ENCODE measurements at regions not wholly inside any gene's neighbourhood (a gene's known extent, or its start where the extent isn't known, plus 50 kb on each side); places are given as distances from the start of the nearest gene placed in this dataset.
"Not testable (repeated sequence)": the region's sequence is repeated elsewhere in the genome, so short reads cannot be mapped to it uniquely, and the experiment has no call there.

DNA sequence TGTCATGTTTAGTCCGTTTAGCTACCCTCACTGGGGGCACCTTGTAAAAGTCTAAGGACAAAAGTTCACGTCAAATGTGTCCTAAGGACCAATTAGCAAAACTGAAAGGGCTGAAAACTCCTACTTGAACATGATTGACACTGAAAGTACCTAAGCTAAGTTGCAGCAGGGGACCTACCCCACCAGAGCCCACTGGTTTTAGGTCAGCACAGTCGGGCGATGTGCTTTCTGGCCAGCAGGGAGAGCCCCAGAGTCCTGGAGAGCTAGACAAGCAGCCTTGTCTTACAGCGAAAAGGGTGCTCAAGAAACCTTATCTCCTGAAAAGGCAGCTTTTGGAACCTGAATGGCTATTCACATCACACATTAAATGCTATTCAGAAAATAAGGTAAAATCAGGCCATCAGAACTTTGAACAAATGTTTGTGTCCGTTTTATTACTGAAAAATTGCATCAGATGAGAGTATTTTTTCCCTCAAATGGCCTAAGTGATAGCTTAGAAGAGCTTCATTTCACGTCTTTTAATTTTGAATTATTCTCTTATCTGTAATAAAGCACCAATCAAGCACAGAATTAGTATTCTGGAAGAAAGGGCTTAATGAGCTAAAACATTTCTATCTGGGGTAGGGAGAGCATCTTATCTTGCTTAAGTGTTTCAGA lies 52.2 kb upstream of the MKI67 start:
- Mint-ChIP-seq H3K27ac (no peak overlapping the region), H3K4me3 (no peak overlapping the region), H3K27me3 (no peaks in the 10 kb centered on the region), H3K9me3 (peaks cover 10% of the 10 kb centered on the region), H3K36me3 (ENCODE audit: low read depth) (peaks cover 3% of the 10 kb centered on the region), H3K4me1 (ENCODE audit: low read depth) (peaks cover 27% of the 10 kb centered on the region)
- peak; percentile 52 for DNase-seq

DNA sequence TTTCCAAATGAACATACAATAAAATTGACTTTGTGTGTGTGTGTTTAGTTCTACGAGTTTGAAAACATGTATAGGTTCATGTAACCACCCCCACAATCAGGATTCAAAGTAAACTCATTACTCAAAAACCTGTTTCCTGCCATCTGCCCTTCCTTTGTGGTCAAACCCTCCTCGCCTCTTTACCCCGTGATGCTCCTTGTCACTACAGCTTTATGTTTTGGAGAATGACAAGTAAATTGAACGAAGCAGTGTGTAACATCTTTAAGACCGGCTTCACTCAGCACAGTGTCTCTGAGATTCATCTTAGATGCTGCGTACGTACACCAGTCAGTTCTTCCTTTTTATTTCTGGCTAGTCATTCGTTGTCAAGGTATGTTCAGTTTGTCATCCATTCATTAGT lies 54.6 kb upstream of the MKI67 start:
- H3K27ac Mint-ChIP-seq, result peak overlapping the region; percentile 71
- H3K4me3 Mint-ChIP-seq, result peak overlapping the region; percentile 61
- peaks cover 36% of the 10 kb centered on the region for H3K4me1 Mint-ChIP-seq (ENCODE audit: low read depth)
- DNase-seq, result no peak
- peaks cover 2% of the 10 kb centered on the region for H3K36me3 Mint-ChIP-seq (ENCODE audit: low read depth)
- H3K9me3 Mint-ChIP-seq, result peaks cover 11% of the 10 kb centered on the region
- no peaks in the 10 kb centered on the region for H3K27me3 Mint-ChIP-seq

DNA sequence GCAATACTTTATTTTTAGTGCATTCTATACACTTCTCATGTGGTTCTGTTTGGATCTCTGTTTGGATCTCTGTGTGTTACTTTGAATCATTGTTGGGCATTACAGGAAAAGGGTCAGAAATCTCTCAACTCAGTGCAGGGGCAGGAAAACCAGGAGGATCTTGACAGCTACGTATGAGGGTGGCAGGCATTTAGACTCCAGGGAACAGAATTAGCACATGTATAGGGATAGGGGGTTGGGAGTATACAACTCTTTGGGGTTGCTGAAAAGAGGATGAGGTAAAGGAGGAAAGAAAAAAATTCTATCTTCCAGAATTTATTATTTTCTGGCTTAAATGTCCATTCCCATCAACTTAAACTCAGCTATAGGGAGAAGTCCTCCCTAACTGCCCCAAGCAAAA lies 59.4 kb upstream of the MKI67 start:
- H3K4me3 Mint-ChIP-seq, result no peak overlapping the region
- no peak overlapping the region for H3K27ac Mint-ChIP-seq
- H3K27me3 Mint-ChIP-seq, result no peaks in the 10 kb centered on the region
- no peak for DNase-seq
- peaks cover 11% of the 10 kb centered on the region for H3K9me3 Mint-ChIP-seq
- H3K36me3 Mint-ChIP-seq (ENCODE audit: low read depth), result peaks cover 2% of the 10 kb centered on the region
- H3K4me1 Mint-ChIP-seq (ENCODE audit: low read depth), result peaks cover 39% of the 10 kb centered on the region

DNA sequence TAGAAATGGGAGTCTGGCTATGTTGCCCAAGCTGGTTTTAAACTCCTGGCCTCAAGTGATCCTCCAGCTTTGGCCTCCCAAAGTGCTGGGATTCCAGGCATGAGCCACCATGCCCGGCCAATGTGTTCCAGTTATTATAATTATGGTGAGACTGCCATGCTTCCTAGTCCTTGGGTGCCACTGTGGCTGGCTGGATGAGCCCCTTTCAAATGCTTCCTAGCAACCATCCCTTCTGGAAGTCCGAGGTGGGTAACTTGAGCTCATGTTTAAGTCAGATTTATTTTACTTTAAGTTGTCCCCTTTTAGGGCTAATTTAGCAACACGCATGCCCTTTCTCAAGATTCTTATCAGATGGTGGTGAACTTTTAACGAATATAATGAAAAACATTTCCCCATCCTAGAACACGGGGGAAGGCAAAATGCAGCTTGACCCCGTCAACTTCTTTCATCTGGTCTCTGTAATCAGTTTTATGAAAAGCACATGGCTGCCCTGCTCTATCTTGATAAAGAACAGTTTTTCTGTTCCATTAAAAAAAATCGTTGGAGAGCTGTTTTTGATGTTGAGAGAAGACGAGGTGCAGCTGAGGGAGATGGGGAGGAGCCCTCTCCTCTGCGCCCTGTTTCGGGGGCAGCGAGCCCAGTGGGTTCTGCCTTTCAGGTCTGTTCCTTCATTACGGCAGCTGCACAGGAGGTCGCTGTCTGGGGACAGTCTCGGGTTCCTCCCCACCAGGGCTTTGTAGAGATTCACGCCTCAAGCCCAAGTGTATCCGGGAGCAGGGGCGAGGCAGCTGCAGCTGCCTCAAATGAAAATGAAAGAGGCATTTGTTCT lies 61.0 kb upstream of the MKI67 start:
- Mint-ChIP-seq H3K4me3 (peak overlapping the region; percentile 77), H3K27ac (peak overlapping the region; percentile 86), H3K4me1 (ENCODE audit: low read depth) (peaks cover 25% of the 10 kb centered on the region), H3K36me3 (ENCODE audit: low read depth) (peaks cover 2% of the 10 kb centered on the region), H3K9me3 (peaks cover 11% of the 10 kb centered on the region), H3K27me3 (no peaks in the 10 kb centered on the region)
- peak; percentile 62 for DNase-seq

DNA sequence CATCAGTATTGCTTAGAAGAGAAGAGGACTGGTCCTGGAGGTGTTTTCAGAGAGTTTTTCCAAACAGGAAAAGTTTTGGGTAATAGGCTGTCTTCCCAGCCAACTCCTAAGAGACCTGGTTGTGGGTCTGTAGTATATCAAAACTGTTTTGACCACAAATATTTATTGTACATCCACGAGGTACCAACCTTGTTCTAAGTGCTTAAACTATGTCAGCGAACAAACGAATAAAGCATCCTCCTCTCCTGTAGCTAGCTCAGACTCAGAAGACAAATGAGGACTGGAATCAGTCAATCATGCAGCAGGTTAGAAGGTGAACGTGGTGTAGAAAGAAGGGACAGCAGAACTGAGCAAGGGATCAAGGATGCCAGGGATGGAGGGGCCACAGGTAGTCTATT lies 61.6 kb upstream of the MKI67 start:
- H3K27me3 Mint-ChIP-seq, result no peaks in the 10 kb centered on the region
- peak overlapping the region; percentile 86 for H3K27ac Mint-ChIP-seq
- DNase-seq, result no peak
- H3K4me3 Mint-ChIP-seq, result peak overlapping the region; percentile 77
- peaks cover 25% of the 10 kb centered on the region for H3K4me1 Mint-ChIP-seq (ENCODE audit: low read depth)
- H3K9me3 Mint-ChIP-seq, result peaks cover 9% of the 10 kb centered on the region
- H3K36me3 Mint-ChIP-seq (ENCODE audit: low read depth), result peaks cover 2% of the 10 kb centered on the region

DNA sequence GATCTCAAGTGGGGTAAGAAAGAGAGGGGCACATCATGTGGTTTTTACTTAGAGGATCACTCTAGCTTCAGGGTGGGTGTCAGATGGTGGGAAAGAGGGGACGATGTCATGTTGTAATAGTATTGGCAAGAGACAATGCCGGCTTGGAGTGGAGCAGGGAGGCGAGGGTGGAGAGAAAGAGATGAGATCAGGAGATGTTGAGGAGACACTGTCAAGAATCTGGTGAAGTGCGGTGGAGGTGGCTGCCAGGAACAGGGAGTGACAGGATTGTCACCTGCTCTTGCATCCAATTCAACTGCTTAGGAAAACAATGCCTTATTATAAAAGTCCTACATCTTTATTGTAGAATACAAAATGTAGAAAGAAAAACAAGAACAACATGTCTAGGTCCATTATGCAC lies 63.0 kb upstream of the MKI67 start:
- Mint-ChIP-seq H3K27me3 (no peaks in the 10 kb centered on the region), H3K27ac (no peak overlapping the region), H3K4me1 (ENCODE audit: low read depth) (peaks cover 24% of the 10 kb centered on the region)

DNA sequence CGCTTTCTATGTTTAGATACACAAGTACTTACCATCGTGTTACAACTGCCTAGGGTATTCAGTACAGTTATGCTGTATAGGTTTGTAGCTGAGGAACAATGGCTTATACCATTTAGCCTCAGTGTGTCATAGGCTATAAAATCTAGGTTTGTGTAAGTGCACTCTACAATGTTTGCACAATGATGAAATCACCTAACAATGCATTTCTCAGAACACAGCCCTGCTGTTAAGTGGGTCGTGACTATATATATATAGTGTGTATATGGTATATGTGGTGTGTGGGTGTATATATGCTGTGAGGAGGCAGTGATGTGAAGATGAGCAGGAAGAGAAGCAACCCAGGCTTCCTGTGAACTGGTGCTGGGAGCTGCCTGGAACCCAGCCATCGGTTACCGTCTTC lies 65.6 kb upstream of the MKI67 start:
- Mint-ChIP-seq H3K27me3 (no peaks in the 10 kb centered on the region), H3K4me3 (no peak overlapping the region), H3K9me3 (no peaks in the 10 kb centered on the region), H3K4me1 (ENCODE audit: low read depth) (peaks cover 15% of the 10 kb centered on the region), H3K36me3 (ENCODE audit: low read depth) (no peaks in the 10 kb centered on the region), H3K27ac (no peak overlapping the region)
- DNase-seq, result no peak

More for the DNA sequence above, 63.0 kb upstream of the MKI67 start:
- no peak overlapping the region for H3K4me3 Mint-ChIP-seq
- DNase-seq, result no peak
- H3K36me3 Mint-ChIP-seq (ENCODE audit: low read depth), result no peaks in the 10 kb centered on the region
- peaks cover 2% of the 10 kb centered on the region for H3K9me3 Mint-ChIP-seq

DNA sequence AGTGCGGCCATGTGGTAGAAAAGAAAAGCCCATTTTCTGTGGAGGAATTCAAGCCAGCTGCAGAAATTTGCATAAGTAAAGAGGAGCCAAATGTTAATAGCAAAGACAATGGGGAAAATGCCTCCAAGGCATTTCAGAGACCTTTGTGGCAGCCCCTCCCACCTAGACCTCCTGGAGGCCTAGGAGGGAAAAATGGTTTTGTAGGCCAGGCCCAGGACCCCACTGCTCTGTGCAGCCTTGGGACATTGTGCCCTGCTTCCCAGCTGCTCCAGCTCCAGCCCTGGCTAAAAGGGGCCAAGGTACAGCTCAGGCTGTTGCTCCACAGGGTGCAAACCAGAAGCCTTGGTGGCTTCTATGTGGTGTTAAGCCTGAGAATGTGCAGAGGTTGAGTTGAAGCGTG lies 75.6 kb upstream of the MKI67 start:
- not testable (repeated sequence) for H3K27ac Mint-ChIP-seq; H3K36me3 Mint-ChIP-seq (ENCODE audit: low read depth); DNase-seq; H3K4me3 Mint-ChIP-seq; H3K27me3 Mint-ChIP-seq; H3K4me1 Mint-ChIP-seq (ENCODE audit: low read depth)
- H3K9me3 Mint-ChIP-seq, result peaks cover 16% of the 10 kb centered on the region

DNA sequence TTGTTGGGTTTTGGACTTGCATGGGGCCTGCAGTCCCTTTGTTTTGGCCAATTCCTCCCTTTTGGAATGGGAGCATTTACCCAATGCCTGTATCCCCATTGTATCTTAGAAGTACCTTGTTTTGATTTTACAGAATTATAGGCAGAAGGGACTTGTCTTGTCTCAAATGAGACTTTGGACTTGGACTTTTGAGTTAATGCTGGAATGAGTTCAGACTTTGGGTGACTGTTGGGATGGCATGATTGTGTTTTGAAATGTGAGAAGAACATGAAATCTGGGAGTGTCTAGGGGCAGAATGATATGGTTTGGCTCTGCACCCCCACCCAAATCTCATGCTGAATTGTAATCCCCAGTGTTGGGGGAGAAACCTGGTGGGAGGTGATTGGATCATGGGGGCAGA lies 76.8 kb upstream of the MKI67 start:
- Mint-ChIP-seq H3K36me3 (ENCODE audit: low read depth) (peaks cover 3% of the 10 kb centered on the region), H3K27me3 (no peaks in the 10 kb centered on the region), H3K4me1 (ENCODE audit: low read depth) (no peaks in the 10 kb centered on the region), H3K27ac (no peak overlapping the region), H3K4me3 (no peak overlapping the region), H3K9me3 (peaks cover 16% of the 10 kb centered on the region)
- no peak for DNase-seq

DNA sequence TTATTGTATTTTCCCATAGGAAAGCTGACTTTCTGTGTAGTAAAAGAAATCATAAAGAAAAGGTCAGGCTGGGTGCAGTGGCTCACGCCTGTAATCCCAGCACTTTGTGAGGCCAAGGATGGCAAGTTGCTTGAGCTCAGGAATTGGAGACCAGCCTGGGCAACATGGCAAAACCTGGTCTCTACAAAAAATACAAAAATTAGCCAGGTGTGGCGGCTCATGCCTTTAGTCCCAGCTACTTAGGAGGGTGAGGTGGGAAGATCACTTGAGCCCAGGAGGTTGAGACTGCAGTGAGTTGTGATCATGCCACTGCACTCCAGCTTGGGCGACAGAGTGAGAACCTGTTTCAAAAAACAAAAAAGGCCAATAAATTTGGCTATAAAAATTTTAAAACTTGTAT lies 79.4 kb upstream of the MKI67 start:
- peaks cover 15% of the 10 kb centered on the region for H3K9me3 Mint-ChIP-seq
- DNase-seq; H3K4me3 Mint-ChIP-seq; H3K4me1 Mint-ChIP-seq (ENCODE audit: low read depth); H3K36me3 Mint-ChIP-seq (ENCODE audit: low read depth); H3K27ac Mint-ChIP-seq; H3K27me3 Mint-ChIP-seq: not testable (repeated sequence)

DNA sequence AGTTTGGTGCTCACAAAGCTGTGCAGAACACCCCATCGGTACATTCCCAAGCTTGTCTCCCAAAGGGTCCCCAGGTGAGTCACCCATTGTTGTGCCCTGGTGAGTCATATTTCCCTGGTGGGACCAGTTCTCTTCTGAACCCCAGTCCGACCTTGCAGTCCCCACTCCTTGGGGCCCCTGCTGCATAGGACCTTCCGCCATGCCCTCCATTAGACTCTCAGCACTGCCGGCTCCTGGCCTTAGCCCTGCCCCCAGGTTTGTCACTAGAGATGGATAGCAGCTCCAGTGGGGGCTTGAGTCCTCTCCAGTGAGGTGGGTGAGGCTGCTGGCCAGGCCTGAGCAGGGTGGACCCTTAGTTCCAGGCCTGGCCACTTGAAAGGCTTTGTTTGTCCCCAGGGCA lies 80.5 kb upstream of the MKI67 start:
- H3K4me1 Mint-ChIP-seq (ENCODE audit: low read depth), result peaks cover 8% of the 10 kb centered on the region
- no peaks in the 10 kb centered on the region for H3K36me3 Mint-ChIP-seq (ENCODE audit: low read depth)
- DNase-seq, result no peak
- no peak overlapping the region for H3K27ac Mint-ChIP-seq
- no peaks in the 10 kb centered on the region for H3K27me3 Mint-ChIP-seq
- H3K4me3 Mint-ChIP-seq, result no peak overlapping the region
- peaks cover 6% of the 10 kb centered on the region for H3K9me3 Mint-ChIP-seq

DNA sequence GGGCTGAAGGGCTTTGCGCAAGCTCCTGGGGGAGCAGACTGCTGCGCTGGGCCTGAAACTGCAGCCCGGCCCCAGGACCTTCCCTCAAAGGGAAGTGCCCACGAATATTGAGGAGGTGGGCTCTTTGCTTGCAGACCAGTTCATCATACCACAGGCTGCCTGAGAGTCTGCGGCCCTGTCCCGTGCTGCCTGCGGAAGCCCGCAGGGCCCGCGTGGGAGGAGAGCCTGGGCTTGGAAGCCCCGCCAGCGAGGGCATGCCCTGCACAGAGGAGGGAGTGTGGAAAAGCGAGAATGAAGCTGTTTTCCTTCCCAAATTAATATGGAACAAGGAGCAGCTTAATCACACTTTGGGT lies 83.6 kb upstream of the MKI67 start:
- Mint-ChIP-seq H3K36me3 (ENCODE audit: low read depth) (no peaks in the 10 kb centered on the region), H3K27ac (no peak overlapping the region), H3K4me1 (ENCODE audit: low read depth) (peaks cover 14% of the 10 kb centered on the region), H3K4me3 (peak overlapping the region; percentile 75), H3K27me3 (no peaks in the 10 kb centered on the region), H3K9me3 (no peaks in the 10 kb centered on the region)
- DNase-seq, result no peak

DNA sequence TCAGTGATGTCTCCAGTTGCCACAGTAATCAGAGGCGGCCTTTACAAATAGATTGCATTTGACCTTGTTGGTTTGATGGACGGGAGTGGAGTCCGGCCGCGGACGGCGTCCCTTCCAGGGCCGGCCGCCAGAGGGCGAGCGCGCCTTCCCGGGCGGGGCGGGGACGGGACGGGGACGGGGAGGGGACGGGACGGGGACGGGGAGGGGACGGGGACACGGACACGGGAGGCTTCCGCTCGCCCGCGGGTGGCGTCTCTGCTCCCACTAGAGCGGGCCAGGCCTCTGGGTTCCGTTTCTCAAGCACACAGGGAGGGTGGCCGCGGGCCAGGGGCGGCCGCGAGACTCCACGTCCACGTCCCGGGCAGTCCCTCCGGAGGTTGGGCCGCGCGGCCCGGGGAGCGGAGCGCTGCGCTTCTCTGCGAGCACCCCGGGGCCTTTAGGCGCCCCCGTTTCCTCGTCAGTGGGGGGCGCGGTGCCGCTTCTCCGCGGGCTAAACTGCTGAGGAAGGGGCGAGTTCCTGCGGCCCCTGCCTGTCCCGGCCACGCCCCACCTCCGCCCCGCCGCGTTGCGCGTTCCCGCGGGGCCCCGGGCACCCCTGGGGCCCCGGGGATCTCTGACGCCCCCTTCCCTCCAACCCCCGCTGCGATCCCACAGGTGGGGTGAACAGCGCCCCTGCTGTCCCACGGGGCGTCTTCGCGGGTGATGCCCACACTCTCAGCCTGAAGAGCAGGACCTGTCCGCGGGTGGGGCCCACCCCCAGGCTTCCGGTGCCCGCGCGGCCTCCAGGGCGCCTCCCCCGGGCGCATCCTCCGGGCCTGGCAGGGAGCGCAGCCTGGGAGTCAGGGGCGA lies 84.2 kb upstream of the MKI67 start:
- Mint-ChIP-seq H3K9me3 (no peaks in the 10 kb centered on the region), H3K27me3 (no peaks in the 10 kb centered on the region), H3K36me3 (ENCODE audit: low read depth) (no peaks in the 10 kb centered on the region), H3K4me3 (peak overlapping the region; percentile 75), H3K4me1 (ENCODE audit: low read depth) (peaks cover 14% of the 10 kb centered on the region), H3K27ac (no peak overlapping the region)
- peak; percentile 88 for DNase-seq

DNA sequence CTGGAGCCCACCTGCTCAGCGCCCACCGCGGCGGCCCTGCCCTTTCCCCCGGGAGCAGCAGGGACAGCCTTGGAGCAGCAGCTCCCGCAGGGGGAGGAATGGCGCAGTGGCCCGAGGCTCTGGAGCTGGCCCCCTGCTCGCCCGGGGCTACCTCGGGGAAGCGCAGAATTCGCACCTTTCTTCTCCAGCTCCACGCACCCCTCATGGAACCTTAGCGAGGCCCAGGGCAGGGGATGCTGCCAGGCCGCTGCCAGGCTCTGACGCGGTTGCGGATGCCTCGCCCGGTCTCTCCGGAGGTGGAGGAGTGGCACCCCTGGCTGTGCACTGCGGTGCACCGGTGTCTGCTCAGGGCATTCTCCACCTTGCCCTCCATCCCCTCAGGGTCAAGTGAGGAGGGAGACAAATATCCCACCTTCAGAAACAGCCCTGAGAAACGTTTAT lies 84.9 kb upstream of the MKI67 start:
- Mint-ChIP-seq H3K4me1 (ENCODE audit: low read depth) (peaks cover 14% of the 10 kb centered on the region), H3K27ac (no peak overlapping the region), H3K9me3 (no peaks in the 10 kb centered on the region), H3K4me3 (peak overlapping the region; percentile 63), H3K36me3 (ENCODE audit: low read depth) (no peaks in the 10 kb centered on the region), H3K27me3 (no peaks in the 10 kb centered on the region)
- DNase-seq, result no peak

Data from activated T-cell treated with anti-CD3 and anti-CD28 coated beads, Interleukin-2, amount 50 U/mL, for 24 hours (primary cell).